ENCODE measurements at regions not wholly inside any gene's neighbourhood (a gene's known extent, or its start where the extent isn't known, plus 50 kb on each side); places are given as distances from the start of the nearest gene placed in this dataset.
"Not testable (repeated sequence)": the region's sequence is repeated elsewhere in the genome, so short reads cannot be mapped to it uniquely, and the experiment has no call there.

GRCh38 chr1:218930000-218930399, 243.7 kb upstream of the LYPLAL1 start:
- intact Hi-C loops (cut with DNase I; ENCODE audit: low total_unique reads): no loop called here
- Histone ChIP-seq H3K27me3 (replicated peaks in 1 of 7) (no peaks in the 10 kb centered on the region), H3K4me3 (no peak overlapping the region), H3K36me3 (no peaks in the 10 kb centered on the region), H3K4me1 (no peaks in the 10 kb centered on the region), H3K27ac (no peak overlapping the region), H3K9me3 (peaks cover 0 to 9% (median 1%) of the 10 kb centered on the region in 8 donors)
- WGBS, 5 donors: 93 to 98% (median 93%) methylated on average over 3 of the region's 3 CpGs
- DNase-seq: no peak
- TF ChIP-seq CTCF (IDR thresholded peaks at IDR 0.05 in 8 of 11, conservative IDR thresholded peaks at IDR 0.05 in 3 of 11) (no peak), POLR2AphosphoS5 (IDR thresholded peaks at IDR 0.05) (no peak), POLR2A (IDR thresholded peaks at IDR 0.05) (no peak)

GRCh38 chr1:218930472-218931241, 243.0 kb upstream of the LYPLAL1 start:
- H3K4me1 ChIP-seq: no peaks in the 10 kb centered on the region
- intact Hi-C loops (cut with DNase I; ENCODE audit: low total_unique reads): no loop called here
- TF ChIP-seq POLR2AphosphoS5 (IDR thresholded peaks at IDR 0.05) (no peak), CTCF (IDR thresholded peaks at IDR 0.05 in 8 of 11, conservative IDR thresholded peaks at IDR 0.05 in 3 of 11) (no peak), POLR2A (IDR thresholded peaks at IDR 0.05) (no peak)
- DNase-seq: no peak
- no peaks in the 10 kb centered on the region for H3K36me3 ChIP-seq
- 29 to 45% (median 31%) methylated on average over 8 of the region's 8 CpGs for WGBS, 5 donors
- H3K27ac ChIP-seq: no peak overlapping the region
- H3K4me3 ChIP-seq: no peak overlapping the region
- peaks cover 0 to 15% (median 8%) of the 10 kb centered on the region in 8 donors for H3K9me3 ChIP-seq
- no peaks in the 10 kb centered on the region for H3K27me3 ChIP-seq (replicated peaks in 1 of 7)

- no peak for TF ChIP-seq CTCF (IDR thresholded peaks at IDR 0.05 in 8 of 11, conservative IDR thresholded peaks at IDR 0.05 in 3 of 11)
- TF ChIP-seq POLR2AphosphoS5 (IDR thresholded peaks at IDR 0.05): no peak
- no peak for TF ChIP-seq POLR2A (IDR thresholded peaks at IDR 0.05)
- 59 to 74% (median 66%) methylated on average over 2 of the region's 2 CpGs for WGBS, 5 donors
- no peak for DNase-seq
- intact Hi-C loops (cut with DNase I; ENCODE audit: low total_unique reads): no loop called here
- H3K4me1 ChIP-seq: no peaks in the 10 kb centered on the region
- H3K4me3 ChIP-seq: no peak overlapping the region
- H3K9me3 ChIP-seq: peaks cover 0 to 22% (median 15%) of the 10 kb centered on the region in 8 donors
- H3K27me3 ChIP-seq (replicated peaks in 1 of 7): no peaks in the 10 kb centered on the region
- no peaks in the 10 kb centered on the region for H3K36me3 ChIP-seq
- no peak overlapping the region for H3K27ac ChIP-seq
Measured at GRCh38 chr1:218931324-218931723, 242.4 kb upstream of the LYPLAL1 start.

GRCh38 chr1:218933513-218933912, 240.2 kb upstream of the LYPLAL1 start:
- intact Hi-C loops (cut with DNase I; ENCODE audit: low total_unique reads): no loop called here
- TF ChIP-seq POLR2AphosphoS5 (IDR thresholded peaks at IDR 0.05) (no peak), CTCF (IDR thresholded peaks at IDR 0.05 in 8 of 11, conservative IDR thresholded peaks at IDR 0.05 in 3 of 11) (no peak), POLR2A (IDR thresholded peaks at IDR 0.05) (no peak)
- 29 to 53% (median 44%) methylated on average over 1 of the region's 1 CpG for WGBS, 5 donors
- no peak for DNase-seq
- peaks cover 0 to 33% (median 23%) of the 10 kb centered on the region in 8 donors for H3K9me3 ChIP-seq
- no peak overlapping the region for H3K27ac ChIP-seq
- H3K4me3 ChIP-seq: no peak overlapping the region
- no peaks in the 10 kb centered on the region for H3K36me3 ChIP-seq
- no peaks in the 10 kb centered on the region for H3K4me1 ChIP-seq
- no peaks in the 10 kb centered on the region for H3K27me3 ChIP-seq (replicated peaks in 1 of 7)

GRCh38 chr1:218935408-218935807, 238.3 kb upstream of the LYPLAL1 start:
- H3K27me3 ChIP-seq (replicated peaks in 1 of 7); H3K36me3 ChIP-seq; intact Hi-C loops (cut with DNase I; ENCODE audit: low total_unique reads); DNase-seq; H3K4me1 ChIP-seq; H3K4me3 ChIP-seq; H3K27ac ChIP-seq: not testable (repeated sequence)
- 62 to 83% (median 72%) methylated on average over 2 of the region's 2 CpGs for WGBS, 5 donors
- peaks cover 0 to 44% (median 30%) of the 10 kb centered on the region in 8 donors for H3K9me3 ChIP-seq
